Osteocyte (in vitro differentiated cells): ENCODE measurements at regions not wholly inside any gene's neighbourhood (a gene's known extent, or its start where the extent isn't known, plus 50 kb on each side); places are given as distances from the start of the nearest gene placed in this dataset.
"Not testable (repeated sequence)": the region's sequence is repeated elsewhere in the genome, so short reads cannot be mapped to it uniquely, and the experiment has no call there.

ENCODE experiments used
- DNase-seq: peaks from one replicate; pipeline ENCODE4 v3.0.0; 2021; ENCODE audit warnings: mixed read lengths; ENCODE audit not compliant: unreplicated experiment; ENCODE audit errors: extremely low spot score
- H3K27ac Mint-ChIP-seq: one replicate; pipeline ENCODE4 v1.8.0; 2021; ENCODE audit warnings: mild to moderate bottlenecking, mixed read lengths; ENCODE audit not compliant: unreplicated experiment
- H3K27me3 Mint-ChIP-seq: one replicate; pipeline ENCODE4 v1.8.0; 2021; ENCODE audit warnings: mixed read lengths; ENCODE audit not compliant: unreplicated experiment
- H3K36me3 Mint-ChIP-seq: one replicate; pipeline ENCODE4 v1.8.0; 2021; ENCODE audit warnings: mixed read lengths; ENCODE audit not compliant: unreplicated experiment
- H3K4me1 Mint-ChIP-seq: one replicate; pipeline ENCODE4 v1.8.0; 2021; ENCODE audit warnings: mixed read lengths; ENCODE audit not compliant: unreplicated experiment
- H3K4me3 Mint-ChIP-seq: one replicate; pipeline ENCODE4 v1.8.0; 2021; ENCODE audit warnings: mild to moderate bottlenecking, moderate library complexity, mixed read lengths; ENCODE audit not compliant: unreplicated experiment
- H3K9me3 Mint-ChIP-seq: one replicate; pipeline ENCODE4 v1.8.0; 2021; ENCODE audit warnings: mixed read lengths; ENCODE audit not compliant: unreplicated experiment
- TF ChIP-seq, protein P1 (sequence below): fragments of 200-600 bp; sonication (generic); IDR thresholded peaks from 2 replicates; pipeline ENCODE4 v1.5.0; 2021; ENCODE audit warnings: antibody characterized with exemption, mild to moderate bottlenecking, moderate library complexity

DNA sequence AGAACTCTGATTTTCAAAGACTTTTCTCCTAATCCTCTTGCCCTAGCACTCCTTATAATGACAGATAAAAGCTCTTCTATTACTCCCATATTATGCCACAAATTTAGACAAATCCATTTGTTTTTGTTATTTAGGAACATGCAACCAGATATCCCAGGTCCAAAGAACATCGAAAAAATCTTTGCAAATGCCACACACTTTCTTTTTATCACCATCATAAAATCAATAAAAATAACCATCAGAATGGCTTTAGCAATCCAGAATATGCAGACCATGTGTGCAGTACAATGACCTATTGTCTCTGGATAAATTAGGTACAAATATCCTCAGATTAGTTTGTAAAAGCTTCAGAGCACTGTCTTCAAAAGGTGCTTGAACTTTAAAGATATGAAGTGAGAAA is 376.2 kb upstream of the TCF4 start:
- no peaks in the 10 kb centered on the region for H3K36me3 Mint-ChIP-seq
- DNase-seq, result no peak
- H3K9me3 Mint-ChIP-seq, result no peaks in the 10 kb centered on the region
- H3K4me1 Mint-ChIP-seq, result peaks cover 6% of the 10 kb centered on the region
- no peak overlapping the region for H3K4me3 Mint-ChIP-seq
- H3K27ac Mint-ChIP-seq, result no peak overlapping the region
- H3K27me3 Mint-ChIP-seq, result no peaks in the 10 kb centered on the region
- TF ChIP-seq, protein P1, sequence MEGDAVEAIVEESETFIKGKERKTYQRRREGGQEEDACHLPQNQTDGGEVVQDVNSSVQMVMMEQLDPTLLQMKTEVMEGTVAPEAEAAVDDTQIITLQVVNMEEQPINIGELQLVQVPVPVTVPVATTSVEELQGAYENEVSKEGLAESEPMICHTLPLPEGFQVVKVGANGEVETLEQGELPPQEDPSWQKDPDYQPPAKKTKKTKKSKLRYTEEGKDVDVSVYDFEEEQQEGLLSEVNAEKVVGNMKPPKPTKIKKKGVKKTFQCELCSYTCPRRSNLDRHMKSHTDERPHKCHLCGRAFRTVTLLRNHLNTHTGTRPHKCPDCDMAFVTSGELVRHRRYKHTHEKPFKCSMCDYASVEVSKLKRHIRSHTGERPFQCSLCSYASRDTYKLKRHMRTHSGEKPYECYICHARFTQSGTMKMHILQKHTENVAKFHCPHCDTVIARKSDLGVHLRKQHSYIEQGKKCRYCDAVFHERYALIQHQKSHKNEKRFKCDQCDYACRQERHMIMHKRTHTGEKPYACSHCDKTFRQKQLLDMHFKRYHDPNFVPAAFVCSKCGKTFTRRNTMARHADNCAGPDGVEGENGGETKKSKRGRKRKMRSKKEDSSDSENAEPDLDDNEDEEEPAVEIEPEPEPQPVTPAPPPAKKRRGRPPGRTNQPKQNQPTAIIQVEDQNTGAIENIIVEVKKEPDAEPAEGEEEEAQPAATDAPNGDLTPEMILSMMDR, result no peak

- DNase-seq, result no peak
- H3K4me1 Mint-ChIP-seq, result no peaks in the 10 kb centered on the region
- peaks cover 5% of the 10 kb centered on the region for H3K9me3 Mint-ChIP-seq
- no peaks in the 10 kb centered on the region for H3K27me3 Mint-ChIP-seq
- H3K27ac Mint-ChIP-seq, result no peak overlapping the region
- no peaks in the 10 kb centered on the region for H3K36me3 Mint-ChIP-seq
- TF ChIP-seq, protein P1, result no peak
- no peak overlapping the region for H3K4me3 Mint-ChIP-seq
These were observed 365.3 kb upstream of the TCF4 start for GRCh38 chr18:55953326-55953725.

GRCh38 chr18:55951738-55952137 is 363.7 kb upstream of the TCF4 start:
- not testable (repeated sequence) for DNase-seq, H3K36me3 Mint-ChIP-seq, H3K27me3 Mint-ChIP-seq, H3K27ac Mint-ChIP-seq, H3K9me3 Mint-ChIP-seq, H3K4me1 Mint-ChIP-seq, H3K4me3 Mint-ChIP-seq

- Mint-ChIP-seq H3K9me3 (peaks cover 5% of the 10 kb centered on the region), H3K4me1 (no peaks in the 10 kb centered on the region), H3K36me3 (no peaks in the 10 kb centered on the region), H3K27ac (no peak overlapping the region), H3K27me3 (no peaks in the 10 kb centered on the region), H3K4me3 (no peak overlapping the region)
- DNase-seq, result no peak
- TF ChIP-seq, protein P1, result no peak
These were observed 362.6 kb upstream of the TCF4 start for GRCh38 chr18:55950379-55951166.

GRCh38 chr18:55934821-55935220 is 346.8 kb upstream of the TCF4 start:
- Mint-ChIP-seq H3K4me3 (no peak overlapping the region), H3K9me3 (peaks cover 27% of the 10 kb centered on the region), H3K36me3 (peaks cover 5% of the 10 kb centered on the region), H3K27me3 (no peaks in the 10 kb centered on the region), H3K27ac (no peak overlapping the region), H3K4me1 (no peaks in the 10 kb centered on the region)
- TF ChIP-seq, protein P1, result no peak
- no peak for DNase-seq
